ENCODE measurements at regions not wholly inside any gene's neighbourhood (a gene's known extent, or its start where the extent isn't known, plus 50 kb on each side); places are given as distances from the start of the nearest gene placed in this dataset.

DNA sequence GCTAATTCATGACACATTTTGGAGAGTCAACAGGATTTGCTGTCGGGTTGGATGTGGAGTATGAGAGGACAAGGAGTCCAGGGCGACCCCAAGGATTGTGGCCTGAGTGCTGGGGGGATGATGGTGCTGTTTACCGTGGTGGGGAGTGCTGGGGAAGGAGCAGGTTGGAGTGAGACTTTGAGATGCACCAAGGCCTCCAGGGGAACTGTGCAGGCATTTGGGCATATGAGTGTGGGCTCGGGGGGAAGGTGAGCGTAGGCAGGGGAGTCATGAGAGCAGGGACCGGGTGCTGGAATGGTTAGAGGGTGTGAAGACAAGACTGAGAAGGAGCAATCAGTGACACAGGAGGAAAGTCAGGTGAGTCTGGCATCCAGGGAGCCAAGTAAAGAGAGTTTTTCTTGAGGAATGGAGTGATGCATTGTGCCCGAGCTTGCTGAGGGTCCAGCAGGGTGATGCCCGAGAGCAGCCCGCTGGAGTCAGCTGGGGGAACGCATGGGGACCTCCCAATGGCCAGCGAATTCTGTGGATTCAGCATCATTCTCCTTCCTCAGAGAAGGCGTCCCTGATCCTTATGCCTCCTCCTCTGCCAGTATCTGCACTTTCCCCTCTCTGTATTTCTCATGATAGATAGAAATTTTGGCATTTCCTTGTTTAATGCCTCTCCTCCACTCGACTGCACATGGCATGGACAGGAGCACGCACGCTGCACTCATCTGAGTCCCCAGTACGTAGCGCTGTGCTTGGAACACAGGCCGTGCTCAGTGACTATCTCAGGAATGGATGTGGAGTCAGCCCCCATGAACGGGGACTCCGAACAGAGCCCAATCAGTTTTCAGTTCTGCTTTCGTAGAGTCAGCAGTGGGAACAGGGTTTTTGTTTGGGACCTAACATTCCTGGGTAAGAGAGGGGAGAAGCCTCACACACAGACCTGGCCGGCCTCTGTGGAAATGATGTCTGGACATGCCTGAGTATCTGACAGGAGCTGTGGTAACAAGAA, 52.1 kb upstream of the ETV3 start:
- H3K9me3 Mint-ChIP-seq, result no peaks in the 10 kb centered on the region; the same call in 2 of the 3 replicates
- Histone ChIP-seq H3F3A (replicated peaks; ENCODE audit: low read depth) (no peaks in the 10 kb centered on the region), H3K9me2 (ENCODE audit: insufficient read depth) (no peaks in the 10 kb centered on the region), H4K20me1 (replicated peaks; ENCODE audit: insufficient read depth) (no peaks in the 10 kb centered on the region), H3K4me2 (no peak overlapping the region), H2AFZ (peak overlapping the region; percentile 84; the same call in 1 of the 2 replicates), H3K27ac (ENCODE audit: low read depth) (no peak overlapping the region), H3K27me3 (ENCODE audit: insufficient read depth) (peaks cover 15% of the 10 kb centered on the region), H3K4me3 (no peak overlapping the region), H3K4me1 (ENCODE audit: insufficient read depth) (no peaks in the 10 kb centered on the region; the same call in 1 of the 2 replicates), H3K36me3 (ENCODE audit: insufficient read depth) (no peaks in the 10 kb centered on the region), H3K79me2 (replicated peaks; ENCODE audit: insufficient read depth) (no peaks in the 10 kb centered on the region)
- peaks cover 12% of the 10 kb centered on the region for H3K4me1 Mint-ChIP-seq
- peaks cover 5% of the 10 kb centered on the region for H3K27me3 Mint-ChIP-seq (ENCODE audit: insufficient read depth, low read depth, poor library complexity)
- DNase-seq (ENCODE audit: low spot score) (no peak), ATAC-seq (no peak)
- no peak overlapping the region for H3K27ac Mint-ChIP-seq
- H3K4me3 Mint-ChIP-seq, result no peak overlapping the region
- no peak for TF ChIP-seq POLR2AphosphoS5 (IDR thresholded peaks at IDR 0.05; ENCODE audit: low read depth)
- TF ChIP-seq CREB1 (CRISPR knock-in tag; IDR thresholded peaks at IDR 0.05; ENCODE audit: low read depth), result no peak
- TF ChIP-seq JUNB (IDR thresholded peaks at IDR 0.05; ENCODE audit: unreplicated experiment), result no peak
- no peak for TF ChIP-seq REST (IDR thresholded peaks at IDR 0.05; ENCODE audit: unreplicated experiment)
- no peak for TF ChIP-seq CTCF (conservative IDR thresholded peaks at IDR 0.05; ENCODE audit: low read depth in 2 of 2)
- TF ChIP-seq ZNF114 (CRISPR knock-in tag; IDR thresholded peaks at IDR 0.05), result no peak
- TF ChIP-seq NANOG (IDR thresholded peaks at IDR 0.05; ENCODE audit: borderline replicate concordance), result no peak
- H3K36me3 Mint-ChIP-seq (ENCODE audit: low read depth), result no peaks in the 10 kb centered on the region; the same call in 2 of the 3 replicates

- ATAC-seq, result no peak
- DNase-seq (ENCODE audit: low spot score), result no peak
- TF ChIP-seq JUNB (IDR thresholded peaks at IDR 0.05; ENCODE audit: unreplicated experiment) (no peak), EZH2phosphoT487 (IDR thresholded peaks at IDR 0.05; ENCODE audit: unreplicated experiment) (no peak)
- TF ChIP-seq, protein P1, sequence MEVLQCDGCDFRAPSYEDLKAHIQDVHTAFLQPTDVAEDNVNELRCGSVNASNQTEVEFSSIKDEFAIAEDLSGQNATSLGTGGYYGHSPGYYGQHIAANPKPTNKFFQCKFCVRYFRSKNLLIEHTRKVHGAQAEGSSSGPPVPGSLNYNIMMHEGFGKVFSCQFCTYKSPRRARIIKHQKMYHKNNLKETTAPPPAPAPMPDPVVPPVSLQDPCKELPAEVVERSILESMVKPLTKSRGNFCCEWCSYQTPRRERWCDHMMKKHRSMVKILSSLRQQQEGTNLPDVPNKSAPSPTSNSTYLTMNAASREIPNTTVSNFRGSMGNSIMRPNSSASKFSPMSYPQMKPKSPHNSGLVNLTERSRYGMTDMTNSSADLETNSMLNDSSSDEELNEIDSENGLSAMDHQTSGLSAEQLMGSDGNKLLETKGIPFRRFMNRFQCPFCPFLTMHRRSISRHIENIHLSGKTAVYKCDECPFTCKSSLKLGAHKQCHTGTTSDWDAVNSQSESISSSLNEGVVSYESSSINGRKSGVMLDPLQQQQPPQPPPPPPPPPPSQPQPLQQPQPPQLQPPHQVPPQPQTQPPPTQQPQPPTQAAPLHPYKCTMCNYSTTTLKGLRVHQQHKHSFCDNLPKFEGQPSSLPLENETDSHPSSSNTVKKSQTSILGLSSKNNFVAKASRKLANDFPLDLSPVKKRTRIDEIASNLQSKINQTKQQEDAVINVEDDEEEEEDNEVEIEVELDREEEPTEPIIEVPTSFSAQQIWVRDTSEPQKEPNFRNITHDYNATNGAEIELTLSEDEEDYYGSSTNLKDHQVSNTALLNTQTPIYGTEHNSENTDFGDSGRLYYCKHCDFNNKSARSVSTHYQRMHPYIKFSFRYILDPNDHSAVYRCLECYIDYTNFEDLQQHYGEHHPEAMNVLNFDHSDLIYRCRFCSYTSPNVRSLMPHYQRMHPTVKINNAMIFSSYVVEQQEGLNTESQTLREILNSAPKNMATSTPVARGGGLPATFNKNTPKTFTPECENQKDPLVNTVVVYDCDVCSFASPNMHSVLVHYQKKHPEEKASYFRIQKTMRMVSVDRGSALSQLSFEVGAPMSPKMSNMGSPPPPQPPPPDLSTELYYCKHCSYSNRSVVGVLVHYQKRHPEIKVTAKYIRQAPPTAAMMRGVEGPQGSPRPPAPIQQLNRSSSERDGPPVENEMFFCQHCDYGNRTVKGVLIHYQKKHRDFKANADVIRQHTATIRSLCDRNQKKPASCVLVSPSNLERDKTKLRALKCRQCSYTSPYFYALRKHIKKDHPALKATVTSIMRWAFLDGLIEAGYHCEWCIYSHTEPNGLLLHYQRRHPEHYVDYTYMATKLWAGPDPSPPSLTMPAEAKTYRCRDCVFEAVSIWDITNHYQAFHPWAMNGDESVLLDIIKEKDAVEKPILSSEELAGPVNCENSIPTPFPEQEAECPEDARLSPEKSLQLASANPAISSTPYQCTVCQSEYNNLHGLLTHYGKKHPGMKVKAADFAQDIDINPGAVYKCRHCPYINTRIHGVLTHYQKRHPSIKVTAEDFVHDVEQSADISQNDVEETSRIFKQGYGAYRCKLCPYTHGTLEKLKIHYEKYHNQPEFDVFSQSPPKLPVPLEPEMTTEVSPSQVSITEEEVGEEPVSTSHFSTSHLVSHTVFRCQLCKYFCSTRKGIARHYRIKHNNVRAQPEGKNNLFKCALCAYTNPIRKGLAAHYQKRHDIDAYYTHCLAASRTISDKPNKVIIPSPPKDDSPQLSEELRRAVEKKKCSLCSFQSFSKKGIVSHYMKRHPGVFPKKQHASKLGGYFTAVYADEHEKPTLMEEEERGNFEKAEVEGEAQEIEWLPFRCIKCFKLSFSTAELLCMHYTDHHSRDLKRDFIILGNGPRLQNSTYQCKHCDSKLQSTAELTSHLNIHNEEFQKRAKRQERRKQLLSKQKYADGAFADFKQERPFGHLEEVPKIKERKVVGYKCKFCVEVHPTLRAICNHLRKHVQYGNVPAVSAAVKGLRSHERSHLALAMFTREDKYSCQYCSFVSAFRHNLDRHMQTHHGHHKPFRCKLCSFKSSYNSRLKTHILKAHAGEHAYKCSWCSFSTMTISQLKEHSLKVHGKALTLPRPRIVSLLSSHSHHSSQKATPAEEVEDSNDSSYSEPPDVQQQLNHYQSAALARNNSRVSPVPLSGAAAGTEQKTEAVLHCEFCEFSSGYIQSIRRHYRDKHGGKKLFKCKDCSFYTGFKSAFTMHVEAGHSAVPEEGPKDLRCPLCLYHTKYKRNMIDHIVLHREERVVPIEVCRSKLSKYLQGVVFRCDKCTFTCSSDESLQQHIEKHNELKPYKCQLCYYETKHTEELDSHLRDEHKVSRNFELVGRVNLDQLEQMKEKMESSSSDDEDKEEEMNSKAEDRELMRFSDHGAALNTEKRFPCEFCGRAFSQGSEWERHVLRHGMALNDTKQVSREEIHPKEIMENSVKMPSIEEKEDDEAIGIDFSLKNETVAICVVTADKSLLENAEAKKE (CRISPR knock-in tag; IDR thresholded peaks at IDR 0.05), result no peak
These were observed 50.9 kb upstream of the ETV3 start for GRCh38 chr1:157189096-157189495.

More at GRCh38 chr1:157189096-157189495, 50.9 kb upstream of the ETV3 start:
- Mint-ChIP-seq H3K9me3 (no peaks in the 10 kb centered on the region), H3K4me1 (peaks cover 11% of the 10 kb centered on the region), H3K36me3 (ENCODE audit: low read depth) (no peaks in the 10 kb centered on the region), H3K27ac (no peak overlapping the region), H3K4me3 (no peak overlapping the region), H3K27me3 (ENCODE audit: insufficient read depth, low read depth, poor library complexity) (peaks cover 5% of the 10 kb centered on the region)
- Histone ChIP-seq H3K36me3 (ENCODE audit: insufficient read depth) (no peaks in the 10 kb centered on the region), H3K4me3 (no peak overlapping the region), H4K20me1 (replicated peaks; ENCODE audit: insufficient read depth) (no peaks in the 10 kb centered on the region), H3K79me2 (replicated peaks; ENCODE audit: insufficient read depth) (no peaks in the 10 kb centered on the region), H3K4me2 (no peak overlapping the region), H2AFZ (no peak overlapping the region), H3K4me1 (ENCODE audit: insufficient read depth) (no peaks in the 10 kb centered on the region; the same call in 1 of the 2 replicates), H3F3A (replicated peaks; ENCODE audit: low read depth) (no peaks in the 10 kb centered on the region), H3K27ac (ENCODE audit: low read depth) (no peak overlapping the region), H3K9me2 (ENCODE audit: insufficient read depth) (no peaks in the 10 kb centered on the region), H3K27me3 (ENCODE audit: insufficient read depth) (peaks cover 4% of the 10 kb centered on the region)
